ENCODE measurements at regions not wholly inside any gene's neighbourhood (a gene's known extent, or its start where the extent isn't known, plus 50 kb on each side); places are given as distances from the start of the nearest gene placed in this dataset.

GRCh38 chr7:45407730-45408408, 166.3 kb upstream of the ADCY1 start:
- H3K27me3 ChIP-seq = no peaks in the 10 kb centered on the region
- no peaks in the 10 kb centered on the region for H3K9me3 ChIP-seq
- H3K4me1 ChIP-seq = no peaks in the 10 kb centered on the region
- no peak overlapping the region for H3K4me3 ChIP-seq
- intact Hi-C loops (cut with DNase I; ENCODE audit: low total_unique reads) = no loop called here
- no peaks in the 10 kb centered on the region for H3K36me3 ChIP-seq
- TF ChIP-seq POLR2A (IDR thresholded peaks at IDR 0.05) (no peak), CTCF (IDR thresholded peaks at IDR 0.05) (no peak)
- no peak overlapping the region for H3K27ac ChIP-seq
- no peak for DNase-seq

GRCh38 chr7:45408409-45408737, 165.8 kb upstream of the ADCY1 start:
- intact Hi-C loops (cut with DNase I; ENCODE audit: low total_unique reads) = no loop called here
- H3K9me3 ChIP-seq = no peaks in the 10 kb centered on the region
- H3K27ac ChIP-seq = no peak overlapping the region
- no peaks in the 10 kb centered on the region for H3K4me1 ChIP-seq
- no peaks in the 10 kb centered on the region for H3K27me3 ChIP-seq
- TF ChIP-seq POLR2A (IDR thresholded peaks at IDR 0.05) (no peak), CTCF (IDR thresholded peaks at IDR 0.05) (no peak)
- H3K4me3 ChIP-seq = no peak overlapping the region
- H3K36me3 ChIP-seq = no peaks in the 10 kb centered on the region
- no peak for DNase-seq

GRCh38 chr7:45410893-45411292, 163.3 kb upstream of the ADCY1 start:
- DNase-seq = no peak

GRCh38 chr7:45413419-45413818, 160.7 kb upstream of the ADCY1 start:
- DNase-seq = no peak
- intact Hi-C loops (cut with DNase I; ENCODE audit: low total_unique reads) = no loop called here
- Histone ChIP-seq H3K4me1 (no peaks in the 10 kb centered on the region), H3K36me3 (no peaks in the 10 kb centered on the region), H3K27ac (no peak overlapping the region), H3K9me3 (no peaks in the 10 kb centered on the region), H3K27me3 (no peaks in the 10 kb centered on the region), H3K4me3 (no peak overlapping the region)
- TF ChIP-seq CTCF (IDR thresholded peaks at IDR 0.05) = no peak
- TF ChIP-seq POLR2A (IDR thresholded peaks at IDR 0.05) = no peak

More at GRCh38 chr7:45410893-45411292, 163.3 kb upstream of the ADCY1 start:
- no peaks in the 10 kb centered on the region for H3K9me3 ChIP-seq
- H3K27ac ChIP-seq = no peak overlapping the region
- intact Hi-C loops (cut with DNase I; ENCODE audit: low total_unique reads) = no loop called here
- H3K4me1 ChIP-seq = no peaks in the 10 kb centered on the region
- no peaks in the 10 kb centered on the region for H3K36me3 ChIP-seq
- TF ChIP-seq POLR2A (IDR thresholded peaks at IDR 0.05) = no peak
- H3K27me3 ChIP-seq = no peaks in the 10 kb centered on the region
- no peak overlapping the region for H3K4me3 ChIP-seq

GRCh38 chr7:45414226-45414625, 159.9 kb upstream of the ADCY1 start:
- DNase-seq = no peak
- intact Hi-C loops (cut with DNase I; ENCODE audit: low total_unique reads) = no loop called here
- H3K36me3 ChIP-seq = no peaks in the 10 kb centered on the region
- no peak overlapping the region for H3K27ac ChIP-seq
- H3K4me3 ChIP-seq = no peak overlapping the region
- no peaks in the 10 kb centered on the region for H3K9me3 ChIP-seq
- no peaks in the 10 kb centered on the region for H3K4me1 ChIP-seq
- H3K27me3 ChIP-seq = no peaks in the 10 kb centered on the region
- TF ChIP-seq POLR2A (IDR thresholded peaks at IDR 0.05) (no peak), CTCF (IDR thresholded peaks at IDR 0.05) (no peak)

- Histone ChIP-seq H3K4me1 (no peaks in the 10 kb centered on the region), H3K27me3 (no peaks in the 10 kb centered on the region), H3K27ac (no peak overlapping the region), H3K4me3 (no peak overlapping the region), H3K36me3 (no peaks in the 10 kb centered on the region), H3K9me3 (no peaks in the 10 kb centered on the region)
- TF ChIP-seq CTCF (IDR thresholded peaks at IDR 0.05) (no peak), POLR2A (IDR thresholded peaks at IDR 0.05) (no peak)
- intact Hi-C loops (cut with DNase I; ENCODE audit: low total_unique reads) = no loop called here
- no peak for DNase-seq
Measured at GRCh38 chr7:45415265-45415664, 158.9 kb upstream of the ADCY1 start.

Data from uterus (tissue), 3 donors.